ENCODE measurements at regions not wholly inside any gene's neighbourhood (a gene's known extent, or its start where the extent isn't known, plus 50 kb on each side); places are given as distances from the start of the nearest gene placed in this dataset.

DNA sequence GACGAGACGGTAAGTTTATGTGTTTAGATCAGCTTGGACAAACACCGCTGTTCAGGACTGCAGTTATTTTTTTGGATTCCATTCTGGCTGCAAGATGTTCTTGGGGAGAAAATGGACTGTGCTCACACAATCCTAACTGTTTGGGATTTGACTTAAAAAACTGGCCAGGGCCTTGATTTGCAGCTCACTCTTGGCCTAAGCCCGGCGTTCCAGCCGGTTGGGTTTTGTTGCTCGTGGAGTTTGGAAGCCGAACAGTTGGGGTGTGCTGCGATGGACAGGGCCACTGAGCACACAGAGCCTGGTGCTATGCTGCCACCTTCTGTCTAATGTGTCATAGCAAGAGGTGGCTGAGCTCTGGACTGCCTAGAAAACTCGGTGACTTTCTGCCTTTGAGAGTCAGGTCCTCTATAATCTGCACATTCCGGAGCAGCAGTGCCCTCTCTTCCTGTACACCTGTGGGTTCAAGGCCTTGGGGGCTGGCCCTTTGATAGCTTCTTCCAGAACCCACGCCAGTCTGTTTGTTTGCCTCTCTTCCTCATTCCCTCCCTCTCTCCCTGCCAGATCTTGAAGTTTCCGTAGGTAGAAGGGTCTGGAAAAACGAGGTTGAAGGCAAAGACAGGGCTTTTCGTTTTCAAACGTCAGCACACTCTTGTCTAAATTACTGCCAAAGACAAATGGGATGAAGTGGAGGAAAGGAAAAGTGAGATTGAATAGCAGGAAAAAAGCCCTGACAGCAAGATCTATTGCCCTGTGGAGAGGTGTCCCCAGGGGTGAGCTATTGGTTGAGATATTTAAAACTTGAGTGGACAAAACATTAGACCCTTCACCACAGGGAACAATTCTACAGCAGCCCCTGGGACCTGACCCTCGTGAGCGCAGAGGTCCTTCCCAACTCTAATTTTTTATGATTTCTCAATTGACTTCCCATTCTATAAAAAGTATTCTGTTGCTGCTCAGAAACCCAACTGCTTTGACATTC is 167.5 kb upstream of the HABP2 start:
- H3K4me3 ChIP-seq (ENCODE audit: low read depth, low read length, poor library complexity, severe bottlenecking): no peak overlapping the region
- no peak overlapping the region for H2AFZ ChIP-seq (ENCODE audit: low read length)
- H3K9me3 ChIP-seq (ENCODE audit: low read length): no peaks in the 10 kb centered on the region
- TF ChIP-seq, protein P1, sequence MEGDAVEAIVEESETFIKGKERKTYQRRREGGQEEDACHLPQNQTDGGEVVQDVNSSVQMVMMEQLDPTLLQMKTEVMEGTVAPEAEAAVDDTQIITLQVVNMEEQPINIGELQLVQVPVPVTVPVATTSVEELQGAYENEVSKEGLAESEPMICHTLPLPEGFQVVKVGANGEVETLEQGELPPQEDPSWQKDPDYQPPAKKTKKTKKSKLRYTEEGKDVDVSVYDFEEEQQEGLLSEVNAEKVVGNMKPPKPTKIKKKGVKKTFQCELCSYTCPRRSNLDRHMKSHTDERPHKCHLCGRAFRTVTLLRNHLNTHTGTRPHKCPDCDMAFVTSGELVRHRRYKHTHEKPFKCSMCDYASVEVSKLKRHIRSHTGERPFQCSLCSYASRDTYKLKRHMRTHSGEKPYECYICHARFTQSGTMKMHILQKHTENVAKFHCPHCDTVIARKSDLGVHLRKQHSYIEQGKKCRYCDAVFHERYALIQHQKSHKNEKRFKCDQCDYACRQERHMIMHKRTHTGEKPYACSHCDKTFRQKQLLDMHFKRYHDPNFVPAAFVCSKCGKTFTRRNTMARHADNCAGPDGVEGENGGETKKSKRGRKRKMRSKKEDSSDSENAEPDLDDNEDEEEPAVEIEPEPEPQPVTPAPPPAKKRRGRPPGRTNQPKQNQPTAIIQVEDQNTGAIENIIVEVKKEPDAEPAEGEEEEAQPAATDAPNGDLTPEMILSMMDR (conservative IDR thresholded peaks at IDR 0.05; ENCODE audit: low read length): peak; percentile 77
- no peak for TF ChIP-seq EZH2phosphoT487 (IDR thresholded peaks at IDR 0.05; ENCODE audit: borderline replicate concordance, low read depth, low read length)
- H3K9me2 ChIP-seq (ENCODE audit: insufficient read depth, low read length): no peaks in the 10 kb centered on the region
- no peak overlapping the region for H3K27ac ChIP-seq (ENCODE audit: low read depth, low read length, poor library complexity, severe bottlenecking)
- no peaks in the 10 kb centered on the region for H3K79me2 ChIP-seq (ENCODE audit: insufficient read depth, low read depth, low read length)
- intact Hi-C loops (cut with micrococcal nuclease; ENCODE audit: unreplicated experiment): loop anchor here (2.0 to 10.0 kb wide), 2 partner anchors 811 to 911 kb away; no protein-coding TSS in a partner anchor
- H3K4me2 ChIP-seq (ENCODE audit: low read length): no peak overlapping the region
- peaks cover 6% of the 10 kb centered on the region for H3K4me1 ChIP-seq (ENCODE audit: insufficient read depth, low read length, poor library complexity, severe bottlenecking)
- no TSS peak for BruUV-seq (replicated peaks)
- peak; percentile 56 for DNase-seq (ENCODE audit: low spot score)
- H4K20me1 ChIP-seq (ENCODE audit: insufficient read depth, low read length): no peaks in the 10 kb centered on the region
- H3K36me3 ChIP-seq (ENCODE audit: insufficient read depth, low read length): no peaks in the 10 kb centered on the region
- POLR2A ChIA-PET: interaction anchor here (1.3 kb wide), 1 partner anchor 62 kb away, joined by 3 read pairs; no protein-coding TSS in a partner anchor
- CTCF ChIA-PET (ENCODE audit: unreplicated experiment): no interaction called here

DNA sequence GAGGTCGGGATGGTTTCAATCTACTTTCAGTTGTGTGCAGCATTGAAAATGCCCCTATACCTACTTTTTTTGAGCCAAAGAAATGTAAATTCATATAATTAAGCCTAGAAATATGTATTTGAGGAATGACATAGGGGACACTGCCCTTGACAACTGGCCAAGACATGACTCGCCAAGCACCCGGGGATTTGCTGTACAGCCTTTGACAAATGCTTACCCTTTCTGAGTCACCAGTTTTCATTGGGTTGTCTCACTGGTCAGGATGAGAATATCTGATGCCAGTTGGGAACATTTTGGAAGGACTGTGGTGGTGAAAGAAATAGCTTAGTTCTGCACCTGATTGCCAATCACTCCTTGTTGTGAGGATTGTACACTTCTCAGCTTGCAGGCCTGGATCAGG is 166.8 kb upstream of the HABP2 start:
- no peaks in the 10 kb centered on the region for H3K9me3 ChIP-seq (ENCODE audit: low read length)
- no TSS peak for BruUV-seq (replicated peaks)
- no peaks in the 10 kb centered on the region for H3K79me2 ChIP-seq (ENCODE audit: insufficient read depth, low read depth, low read length)
- no peaks in the 10 kb centered on the region for H3K9me2 ChIP-seq (ENCODE audit: insufficient read depth, low read length)
- H3K4me1 ChIP-seq (ENCODE audit: insufficient read depth, low read length, poor library complexity, severe bottlenecking): peaks cover 6% of the 10 kb centered on the region
- no peak overlapping the region for H3K4me2 ChIP-seq (ENCODE audit: low read length)
- no peak overlapping the region for H3K27ac ChIP-seq (ENCODE audit: low read depth, low read length, poor library complexity, severe bottlenecking)
- H4K20me1 ChIP-seq (ENCODE audit: insufficient read depth, low read length): no peaks in the 10 kb centered on the region
- no peak overlapping the region for H2AFZ ChIP-seq (ENCODE audit: low read length)
- no peak for TF ChIP-seq EZH2phosphoT487 (IDR thresholded peaks at IDR 0.05; ENCODE audit: borderline replicate concordance, low read depth, low read length)
- TF ChIP-seq, protein P1 (conservative IDR thresholded peaks at IDR 0.05; ENCODE audit: low read length): no peak
- ChIA-PET CTCF (ENCODE audit: unreplicated experiment) (no interaction called here), POLR2A (interaction anchor here (1.3 kb wide), 1 partner anchor 61 kb away, joined by 3 read pairs; no protein-coding TSS in a partner anchor)
- intact Hi-C loops (cut with micrococcal nuclease; ENCODE audit: unreplicated experiment): loop anchor here (10.0 kb wide), 1 partner anchor 811 kb away; no protein-coding TSS in a partner anchor
- no peak for DNase-seq (ENCODE audit: low spot score)
- no peaks in the 10 kb centered on the region for H3K36me3 ChIP-seq (ENCODE audit: insufficient read depth, low read length)
- H3K4me3 ChIP-seq (ENCODE audit: low read depth, low read length, poor library complexity, severe bottlenecking): no peak overlapping the region

DNA sequence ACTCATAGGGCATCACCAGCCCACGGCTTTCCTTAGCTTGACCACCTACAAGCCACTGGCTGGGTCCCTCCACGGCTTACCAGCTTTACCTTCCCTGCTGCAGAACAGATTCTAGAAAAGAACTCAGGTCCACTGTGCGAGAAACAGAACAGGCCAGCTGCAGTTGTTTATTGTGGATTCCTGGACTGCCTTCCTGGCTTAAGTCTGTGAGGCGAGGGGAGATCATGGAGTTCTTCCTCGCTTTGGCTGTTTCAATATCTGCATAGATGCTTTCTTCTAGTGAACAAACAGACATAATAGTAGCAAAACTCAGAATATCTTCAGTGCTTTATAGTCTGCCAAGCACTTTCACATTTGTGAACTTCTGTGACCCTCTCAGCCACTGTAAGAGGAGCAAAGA is 162.9 kb upstream of the HABP2 start:
- no peaks in the 10 kb centered on the region for H3K36me3 ChIP-seq (ENCODE audit: insufficient read depth, low read length)
- BruUV-seq (replicated peaks): no TSS peak
- intact Hi-C loops (cut with micrococcal nuclease; ENCODE audit: unreplicated experiment): loop anchor here (10.0 kb wide), 1 partner anchor 815 kb away; no protein-coding TSS in a partner anchor

More for the DNA sequence above, 162.9 kb upstream of the HABP2 start:
- CTCF ChIA-PET (ENCODE audit: unreplicated experiment): no interaction called here
- H3K4me1 ChIP-seq (ENCODE audit: insufficient read depth, low read length, poor library complexity, severe bottlenecking): no peaks in the 10 kb centered on the region
- H3K27ac ChIP-seq (ENCODE audit: low read depth, low read length, poor library complexity, severe bottlenecking): no peak overlapping the region
- no peaks in the 10 kb centered on the region for H3K79me2 ChIP-seq (ENCODE audit: insufficient read depth, low read depth, low read length)
- DNase-seq (ENCODE audit: low spot score): no peak
- no peaks in the 10 kb centered on the region for H4K20me1 ChIP-seq (ENCODE audit: insufficient read depth, low read length)
- TF ChIP-seq, protein P1 (conservative IDR thresholded peaks at IDR 0.05; ENCODE audit: low read length): no peak
- TF ChIP-seq EZH2phosphoT487 (IDR thresholded peaks at IDR 0.05; ENCODE audit: borderline replicate concordance, low read depth, low read length): no peak
- H3K4me2 ChIP-seq (ENCODE audit: low read length): no peak overlapping the region
- POLR2A ChIA-PET: no interaction called here
- H3K4me3 ChIP-seq (ENCODE audit: low read depth, low read length, poor library complexity, severe bottlenecking): no peak overlapping the region
- no peaks in the 10 kb centered on the region for H3K9me3 ChIP-seq (ENCODE audit: low read length)
- no peak overlapping the region for H2AFZ ChIP-seq (ENCODE audit: low read length)
- no peaks in the 10 kb centered on the region for H3K9me2 ChIP-seq (ENCODE audit: insufficient read depth, low read length)
